ENCODE measurements at regions not wholly inside any gene's neighbourhood (a gene's known extent, or its start where the extent isn't known, plus 50 kb on each side); places are given as distances from the start of the nearest gene placed in this dataset.
"Not testable (repeated sequence)": the region's sequence is repeated elsewhere in the genome, so short reads cannot be mapped to it uniquely, and the experiment has no call there.

- H3K27me3 Mint-ChIP-seq (ENCODE audit: low read depth): peaks cover 8% of the 10 kb centered on the region
- no peak for TF ChIP-seq CTCF (conservative IDR thresholded peaks at IDR 0.05)
- no peak overlapping the region for H3K27ac Mint-ChIP-seq (ENCODE audit: unreplicated experiment)
- no peaks in the 10 kb centered on the region for H3K36me3 Mint-ChIP-seq (ENCODE audit: low read depth)
- no peaks in the 10 kb centered on the region for H3K9me3 Mint-ChIP-seq
- H3K4me3 Mint-ChIP-seq: no peak overlapping the region
- H3K4me1 Mint-ChIP-seq: peaks cover 15% of the 10 kb centered on the region
- DNase-seq (ENCODE audit: low read depth, low spot score): no peak
Observed at GRCh38 chr6:37078814-37079213, 73.4 kb downstream of the FGD2 start.

GRCh38 chr6:37081042-37081607, 75.7 kb downstream of the FGD2 start:
- no peak overlapping the region for H3K4me3 Mint-ChIP-seq
- DNase-seq (ENCODE audit: low read depth, low spot score): no peak
- H3K27me3 Mint-ChIP-seq (ENCODE audit: low read depth): peaks cover 8% of the 10 kb centered on the region
- H3K4me1 Mint-ChIP-seq: peaks cover 15% of the 10 kb centered on the region
- no peak for TF ChIP-seq CTCF (conservative IDR thresholded peaks at IDR 0.05)
- H3K27ac Mint-ChIP-seq (ENCODE audit: unreplicated experiment): no peak overlapping the region
- no peaks in the 10 kb centered on the region for H3K9me3 Mint-ChIP-seq
- no peaks in the 10 kb centered on the region for H3K36me3 Mint-ChIP-seq (ENCODE audit: low read depth)

GRCh38 chr6:37082390-37083130, 77.1 kb downstream of the FGD2 start:
- DNase-seq (ENCODE audit: low read depth, low spot score): no peak
- TF ChIP-seq CTCF (conservative IDR thresholded peaks at IDR 0.05): no peak
- Mint-ChIP-seq H3K9me3 (no peaks in the 10 kb centered on the region), H3K27me3 (ENCODE audit: low read depth) (peaks cover 4% of the 10 kb centered on the region), H3K27ac (ENCODE audit: unreplicated experiment) (no peak overlapping the region), H3K4me1 (peaks cover 11% of the 10 kb centered on the region), H3K36me3 (ENCODE audit: low read depth) (no peaks in the 10 kb centered on the region), H3K4me3 (no peak overlapping the region)

- no peak for TF ChIP-seq CTCF (conservative IDR thresholded peaks at IDR 0.05)
- H3K4me1 Mint-ChIP-seq: peaks cover 6% of the 10 kb centered on the region
- H3K4me3 Mint-ChIP-seq: no peak overlapping the region
- no peak for DNase-seq (ENCODE audit: low read depth, low spot score)
- H3K9me3 Mint-ChIP-seq: no peaks in the 10 kb centered on the region
- H3K27me3 Mint-ChIP-seq (ENCODE audit: low read depth): no peaks in the 10 kb centered on the region
- no peak overlapping the region for H3K27ac Mint-ChIP-seq (ENCODE audit: unreplicated experiment)
- H3K36me3 Mint-ChIP-seq (ENCODE audit: low read depth): no peaks in the 10 kb centered on the region
Observed at GRCh38 chr6:37083243-37084138, 78.0 kb downstream of the FGD2 start.

GRCh38 chr6:37084665-37085064, 79.2 kb downstream of the FGD2 start:
- not testable (repeated sequence) for H3K27me3 Mint-ChIP-seq (ENCODE audit: low read depth); H3K4me3 Mint-ChIP-seq; H3K36me3 Mint-ChIP-seq (ENCODE audit: low read depth); DNase-seq (ENCODE audit: low read depth, low spot score); H3K4me1 Mint-ChIP-seq; H3K9me3 Mint-ChIP-seq
- H3K27ac Mint-ChIP-seq (ENCODE audit: unreplicated experiment): peak overlapping the region; percentile 22

Measured in neural crest cell (in vitro differentiated cells).